ENCODE measurements at regions not wholly inside any gene's neighbourhood (a gene's known extent, or its start where the extent isn't known, plus 50 kb on each side); places are given as distances from the start of the nearest gene placed in this dataset.

- DNase-seq, result no peak
Observed at GRCh38 chr13:103734837-103735236, 668.6 kb upstream of the SLC10A2 start.

DNA sequence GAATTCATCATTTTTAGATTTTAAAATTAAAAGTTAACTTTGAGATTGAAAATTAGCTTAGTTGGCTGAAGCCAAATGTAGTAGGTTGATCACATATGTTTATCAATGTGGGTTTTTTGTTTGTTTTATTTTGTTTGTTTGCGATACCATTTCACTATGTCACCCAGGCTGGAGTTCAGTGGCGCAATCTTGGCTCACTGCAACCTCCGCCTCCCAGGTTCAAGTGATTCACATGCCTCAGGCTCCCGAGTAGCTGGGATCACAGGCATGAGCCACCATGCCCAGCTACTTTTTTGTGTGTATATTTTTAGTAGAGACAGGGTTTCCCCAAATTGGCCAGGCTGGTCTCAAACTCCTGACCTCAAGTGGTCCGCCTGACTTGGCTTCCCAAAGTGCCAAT is 665.7 kb upstream of the SLC10A2 start:
- no peak for DNase-seq

- DNase-seq, result no peak
Observed at GRCh38 chr13:103730407-103730806, 664.2 kb upstream of the SLC10A2 start.

- DNase-seq, result no peak
Observed at GRCh38 chr13:103726808-103727207, 660.6 kb upstream of the SLC10A2 start.

GRCh38 chr13:103716718-103717117 is 650.5 kb upstream of the SLC10A2 start:
- no peak for DNase-seq

DNA sequence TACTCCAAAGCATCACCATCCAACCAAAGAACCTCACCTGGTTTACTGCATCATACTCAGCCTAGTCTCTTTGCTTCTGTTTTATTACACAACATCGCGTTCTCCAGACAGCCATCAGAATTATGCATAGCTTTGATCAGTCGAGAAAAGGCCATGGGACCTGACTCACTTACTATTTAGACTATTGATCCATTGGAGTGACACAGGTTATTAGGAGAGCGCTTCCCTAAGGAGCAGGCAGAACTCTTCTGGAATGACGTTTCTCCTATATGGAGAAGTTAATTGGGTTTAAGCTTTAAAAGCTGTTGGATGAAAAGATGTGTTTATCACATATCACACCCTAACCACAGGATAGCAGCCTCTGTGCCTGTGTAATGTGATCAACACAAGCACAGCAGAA is 649.1 kb upstream of the SLC10A2 start:
- DNase-seq, result no peak

DNA sequence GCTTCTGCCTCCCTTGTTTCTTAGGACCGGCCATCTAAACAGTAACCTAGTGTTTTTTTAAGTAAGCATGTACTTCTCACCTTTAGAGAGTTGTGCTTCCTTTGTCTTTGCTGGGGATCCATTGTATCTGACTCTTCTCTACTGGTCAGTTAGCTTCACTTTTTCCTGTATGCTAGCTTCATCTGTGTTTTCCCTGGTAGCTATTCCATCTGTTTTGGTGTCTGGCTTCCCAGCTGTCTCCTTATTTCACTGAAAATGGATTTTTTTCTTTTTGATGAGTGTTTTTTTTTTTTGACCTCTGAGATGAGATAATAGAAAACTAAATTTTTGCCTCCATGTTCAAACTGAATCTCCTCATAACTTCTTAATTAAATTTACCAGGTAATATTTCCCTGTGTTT is 637.0 kb upstream of the SLC10A2 start:
- no peak for DNase-seq

GRCh38 chr13:103698000-103698399 is 631.8 kb upstream of the SLC10A2 start:
- DNase-seq, result no peak

DNA sequence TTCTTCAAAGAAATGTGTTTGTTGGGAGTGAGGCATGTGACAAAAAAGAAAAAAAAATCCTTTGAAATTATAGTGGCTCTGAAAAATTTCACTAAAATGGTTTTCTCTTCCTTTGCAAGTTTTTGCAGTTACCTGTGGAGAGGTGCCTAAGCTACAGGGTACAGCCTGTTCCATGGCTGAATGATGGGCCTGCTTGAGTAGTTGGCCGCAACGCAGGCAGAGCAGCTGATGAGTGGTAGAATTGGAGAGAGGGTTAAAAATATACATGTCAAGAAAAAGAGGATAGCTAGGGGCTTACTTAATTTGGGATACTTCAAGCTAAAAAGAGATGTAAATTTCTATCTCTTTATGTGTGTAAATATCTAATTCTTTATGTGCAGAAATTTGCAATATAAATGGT is 629.1 kb upstream of the SLC10A2 start:
- DNase-seq, result no peak

DNA sequence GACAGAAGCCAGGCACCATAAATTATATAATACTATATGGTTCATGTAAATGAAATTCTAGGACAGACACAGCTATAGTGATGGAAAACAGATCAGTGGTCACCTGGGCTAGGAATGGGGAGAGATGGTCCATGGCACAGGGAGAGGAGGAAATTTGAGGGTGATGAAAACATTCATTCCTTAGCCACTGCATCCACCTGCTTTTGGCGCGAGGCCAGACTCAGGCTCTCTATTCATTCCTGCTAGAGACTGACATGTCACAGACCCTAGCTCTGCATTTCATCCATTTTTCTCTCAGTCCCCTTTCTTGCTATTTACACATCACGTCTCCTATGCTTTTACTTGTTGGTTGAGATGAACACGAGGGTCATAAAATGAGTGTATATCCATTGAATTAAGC is 628.3 kb upstream of the SLC10A2 start:
- DNase-seq, result peak; percentile 20

- peak; percentile 62 for DNase-seq
Observed at GRCh38 chr13:103694033-103694432, 627.8 kb upstream of the SLC10A2 start.

DNA sequence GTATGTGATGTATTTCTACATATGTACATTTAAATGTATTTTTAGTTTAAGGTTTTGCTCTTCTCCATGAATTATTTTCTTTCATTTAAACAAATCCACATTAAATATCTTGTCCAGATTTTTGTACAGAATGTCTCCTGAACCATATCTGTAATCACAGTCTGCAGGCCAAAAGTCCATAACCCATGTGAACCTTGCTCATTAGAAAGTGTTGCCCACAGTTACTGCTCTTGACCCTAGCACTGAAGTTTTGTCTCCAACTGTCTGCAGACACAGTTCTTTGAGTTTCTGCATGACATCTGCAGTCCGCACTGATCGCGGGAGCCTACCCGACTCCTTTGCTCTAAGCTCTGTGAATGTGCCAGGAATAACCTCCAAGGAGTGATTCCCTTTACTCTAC is 626.2 kb upstream of the SLC10A2 start:
- no peak for DNase-seq

- DNase-seq, result no peak
Observed at GRCh38 chr13:103676329-103676728, 610.1 kb upstream of the SLC10A2 start.

DNA sequence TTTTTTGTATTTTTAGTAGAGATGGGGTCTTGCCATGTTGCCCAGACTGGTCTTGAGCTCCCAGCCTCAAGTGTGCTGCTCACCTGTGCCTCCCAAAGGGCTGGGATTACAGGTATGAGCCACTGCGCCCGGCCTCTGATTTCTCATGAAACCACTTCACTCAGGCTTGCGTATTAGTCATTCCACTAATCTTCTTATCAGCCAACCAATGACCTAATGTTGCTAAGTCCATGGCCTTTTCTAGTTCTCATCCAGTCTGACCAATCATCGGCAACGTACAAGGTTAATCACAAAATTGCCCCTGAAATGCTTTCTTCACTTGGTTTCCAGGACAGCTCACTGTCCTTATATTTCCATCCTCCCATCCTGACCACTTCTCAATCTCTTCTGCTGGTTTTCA is 605.3 kb upstream of the SLC10A2 start:
- DNase-seq, result no peak

GRCh38 chr13:103663996-103664395 is 597.8 kb upstream of the SLC10A2 start:
- no peak for DNase-seq

GRCh38 chr13:103656311-103656710 is 590.1 kb upstream of the SLC10A2 start:
- DNase-seq, result no peak

- peak; percentile 5 for DNase-seq
Observed at GRCh38 chr13:103640606-103641005, 574.4 kb upstream of the SLC10A2 start.

- DNase-seq, result no peak
Observed at GRCh38 chr13:103639326-103639725, 573.1 kb upstream of the SLC10A2 start.

DNA sequence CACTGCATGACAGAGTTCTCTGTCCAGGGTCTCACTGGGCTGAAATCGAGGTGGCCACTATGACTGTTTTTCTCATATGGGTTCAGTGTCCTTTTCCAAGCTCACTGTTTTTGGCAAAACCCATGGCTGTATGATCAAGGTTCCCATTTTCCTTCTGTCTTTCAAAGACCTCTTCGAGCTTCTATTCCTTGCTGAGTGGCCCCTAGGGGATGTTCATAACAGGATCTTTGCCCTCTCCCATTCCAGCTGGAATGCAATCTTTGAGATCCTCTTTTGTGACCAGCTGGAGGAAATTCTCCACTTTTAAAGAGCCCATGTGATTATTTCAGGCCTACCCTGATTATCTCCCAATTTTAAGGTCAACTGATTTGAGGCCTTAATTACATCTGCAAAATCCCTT is 572.5 kb upstream of the SLC10A2 start:
- no peak for DNase-seq

DNA sequence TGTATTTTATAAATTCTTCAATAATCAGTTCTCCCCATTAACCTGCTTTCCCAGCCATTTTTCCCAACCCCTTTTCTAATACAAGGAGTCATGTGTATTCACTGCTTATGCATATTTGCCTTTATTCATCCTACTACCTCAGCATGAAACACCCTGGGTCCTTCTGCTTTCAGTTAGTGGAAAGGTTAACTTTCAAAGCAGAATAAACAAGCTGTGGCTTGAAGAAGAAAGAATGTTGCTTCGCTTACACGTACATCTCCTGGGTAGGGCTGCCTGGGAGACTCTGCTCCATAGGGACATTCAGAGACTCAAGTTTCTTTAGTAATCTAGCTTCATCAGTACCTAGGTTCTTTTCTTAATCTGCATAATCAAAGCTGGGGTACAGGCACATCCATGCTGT is 567.8 kb upstream of the SLC10A2 start:
- no peak for DNase-seq

DNA sequence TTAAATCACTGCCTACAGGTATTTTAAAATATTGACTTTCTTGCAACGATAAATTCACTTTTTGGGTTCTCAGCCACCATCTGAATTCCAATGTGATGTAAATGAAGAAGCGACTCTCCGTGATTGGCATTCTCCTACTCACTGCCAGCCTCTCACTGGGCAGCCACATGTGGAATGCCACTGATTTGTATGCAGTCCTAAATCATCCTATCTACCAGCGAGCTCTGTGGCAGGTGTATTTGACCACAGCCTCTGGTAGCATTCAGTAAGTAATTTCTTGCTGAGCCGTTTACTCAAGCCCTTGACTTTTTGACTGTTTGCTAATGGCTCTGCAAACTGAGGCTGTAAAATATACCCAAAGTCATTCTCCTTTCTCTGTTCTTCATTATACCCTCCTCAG is 559.0 kb upstream of the SLC10A2 start:
- peak; percentile 21 for DNase-seq

GRCh38 chr13:103618151-103618550 is 551.9 kb upstream of the SLC10A2 start:
- no peak for DNase-seq

DNA sequence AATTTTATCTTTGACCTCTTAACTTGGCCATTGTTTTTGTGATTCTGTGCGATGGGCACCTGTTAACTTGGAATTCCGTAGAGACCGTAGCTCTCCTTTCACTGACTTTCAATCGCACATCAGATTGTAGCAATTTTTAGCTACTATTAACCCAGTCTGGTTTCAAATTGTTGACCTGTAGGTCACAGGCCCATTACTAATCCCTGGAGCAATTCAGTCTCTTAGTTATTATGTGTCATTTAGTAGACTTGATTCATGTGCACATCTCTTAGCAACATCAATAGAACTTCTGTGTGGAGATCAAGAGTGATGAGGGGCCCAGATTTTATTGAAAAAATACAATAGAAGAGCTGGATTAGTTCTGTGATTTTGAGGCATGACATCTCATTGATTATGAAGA is 549.6 kb upstream of the SLC10A2 start:
- DNase-seq, result no peak

- no peak for DNase-seq
Observed at GRCh38 chr13:103614761-103615160, 548.5 kb upstream of the SLC10A2 start.

GRCh38 chr13:103607995-103608394 is 541.8 kb upstream of the SLC10A2 start:
- no peak for DNase-seq
